ENCODE measurements at regions not wholly inside any gene's neighbourhood (a gene's known extent, or its start where the extent isn't known, plus 50 kb on each side); places are given as distances from the start of the nearest gene placed in this dataset.

GRCh38 chr5:39877479-39877878, 452.7 kb upstream of the DAB2 start:
- TF ChIP-seq CTCF (conservative IDR thresholded peaks at IDR 0.05; ENCODE audit: low read length) (no peak), EZH2phosphoT487 (IDR thresholded peaks at IDR 0.05; ENCODE audit: borderline replicate concordance) (no peak)

Measured in Loucy (cell line).